ENCODE measurements at regions not wholly inside any gene's neighbourhood (a gene's known extent, or its start where the extent isn't known, plus 50 kb on each side); places are given as distances from the start of the nearest gene placed in this dataset.

DNA sequence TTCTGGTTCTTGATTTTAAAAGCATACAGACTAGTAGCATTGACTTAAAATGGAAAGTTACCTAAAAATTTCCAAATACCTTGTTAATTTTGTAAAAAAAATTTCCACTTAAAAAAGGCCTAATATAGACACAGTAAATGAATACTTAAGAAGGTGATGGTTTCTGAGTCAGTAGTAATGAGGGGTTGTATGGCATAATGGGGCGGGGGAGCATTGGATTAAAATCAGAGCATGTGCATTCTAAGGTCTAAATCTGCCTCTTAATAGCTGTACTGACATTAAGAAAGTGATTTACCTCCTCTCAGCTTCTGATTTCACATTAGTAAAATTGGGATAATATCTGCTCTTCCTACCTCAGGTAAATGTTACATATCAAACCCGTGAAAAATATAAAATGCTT, 446.5 kb downstream of the AASDHPPT start:
- Histone ChIP-seq H3K79me1 (ENCODE audit: insufficient read depth, low read depth, low read length, poor library complexity, severe bottlenecking) (no peaks in the 10 kb centered on the region), H3K27me3 (ENCODE audit: insufficient read depth, low read length) (no peaks in the 10 kb centered on the region), H3K27ac (ENCODE audit: insufficient read length, low read depth, low read length) (no peak overlapping the region), H3K14ac (ENCODE audit: insufficient read depth, low read length) (no peak overlapping the region), H4K8ac (replicated peaks; ENCODE audit: insufficient read length, low read depth, low read length) (no peak overlapping the region), H4K5ac (ENCODE audit: insufficient read length, low read depth, low read length) (no peak overlapping the region), H3K4me1 (ENCODE audit: insufficient read depth, low read length) (no peaks in the 10 kb centered on the region), H3K4ac (ENCODE audit: low read depth, low read length) (no peak overlapping the region), H3K18ac (ENCODE audit: insufficient read length, low read depth, low read length) (no peak overlapping the region), H2BK12ac (ENCODE audit: insufficient read length, low read depth, low read length) (no peak overlapping the region), H3K79me2 (ENCODE audit: insufficient read depth, low read length) (no peaks in the 10 kb centered on the region), H3T11ph (ENCODE audit: low read length) (no peak overlapping the region), H2BK5ac (ENCODE audit: insufficient read length, low read length) (no peak overlapping the region), H3K4me2 (ENCODE audit: insufficient read depth, insufficient read length, low read length) (no peak overlapping the region), H3K23ac (ENCODE audit: insufficient read length, low read depth, low read length) (no peak overlapping the region), H2AFZ (ENCODE audit: low read length) (no peak overlapping the region), H3K9ac (ENCODE audit: extremely low read depth, insufficient read length, low read length) (no peak overlapping the region), H3K23me2 (ENCODE audit: insufficient read length, low read depth, low read length, poor library complexity, severe bottlenecking) (no peaks in the 10 kb centered on the region), H3K9me3 (ENCODE audit: control insufficient read depth, low read depth, low read length) (no peaks in the 10 kb centered on the region), H2BK120ac (ENCODE audit: low read depth, low read length, poor library complexity, severe bottlenecking) (no peak overlapping the region), H4K20me1 (ENCODE audit: control insufficient read depth, insufficient read depth, insufficient read length) (no peaks in the 10 kb centered on the region), H2BK15ac (ENCODE audit: low read depth, low read length) (no peak overlapping the region), H3K56ac (ENCODE audit: insufficient read length, low read depth, low read length) (no peak overlapping the region), H4K91ac (ENCODE audit: insufficient read length, low read depth, low read length) (no peak overlapping the region), H2BK20ac (ENCODE audit: low read depth, low read length, poor library complexity, severe bottlenecking) (no peak overlapping the region), H2AK5ac (ENCODE audit: insufficient read length, low read length) (no peak overlapping the region)
- TF ChIP-seq, protein P1, sequence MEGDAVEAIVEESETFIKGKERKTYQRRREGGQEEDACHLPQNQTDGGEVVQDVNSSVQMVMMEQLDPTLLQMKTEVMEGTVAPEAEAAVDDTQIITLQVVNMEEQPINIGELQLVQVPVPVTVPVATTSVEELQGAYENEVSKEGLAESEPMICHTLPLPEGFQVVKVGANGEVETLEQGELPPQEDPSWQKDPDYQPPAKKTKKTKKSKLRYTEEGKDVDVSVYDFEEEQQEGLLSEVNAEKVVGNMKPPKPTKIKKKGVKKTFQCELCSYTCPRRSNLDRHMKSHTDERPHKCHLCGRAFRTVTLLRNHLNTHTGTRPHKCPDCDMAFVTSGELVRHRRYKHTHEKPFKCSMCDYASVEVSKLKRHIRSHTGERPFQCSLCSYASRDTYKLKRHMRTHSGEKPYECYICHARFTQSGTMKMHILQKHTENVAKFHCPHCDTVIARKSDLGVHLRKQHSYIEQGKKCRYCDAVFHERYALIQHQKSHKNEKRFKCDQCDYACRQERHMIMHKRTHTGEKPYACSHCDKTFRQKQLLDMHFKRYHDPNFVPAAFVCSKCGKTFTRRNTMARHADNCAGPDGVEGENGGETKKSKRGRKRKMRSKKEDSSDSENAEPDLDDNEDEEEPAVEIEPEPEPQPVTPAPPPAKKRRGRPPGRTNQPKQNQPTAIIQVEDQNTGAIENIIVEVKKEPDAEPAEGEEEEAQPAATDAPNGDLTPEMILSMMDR (conservative IDR thresholded peaks at IDR 0.05): no peak
- Mint-ChIP-seq H3K4me1 (peaks cover 0 to 6% of the 10 kb centered on the region in 2 experiments; a peak in 2 of 4 replicates), H3K36me3 (ENCODE audit: insufficient read depth in 1 of 3, low read depth in 3 of 3) (no peaks in the 10 kb centered on the region), H3K9me3 (no peaks in the 10 kb centered on the region; a peak in 2 of 5 replicates), H3K27me3 (ENCODE audit: low read depth) (no peaks in the 10 kb centered on the region), H3K27ac (no peak overlapping the region), H3K4me3 (no peak overlapping the region)
- no peak for DNase-seq
- WGBS (ENCODE audit: extremely low coverage, insufficient read length, low lambda C conversion rate): no CpG with 5 or more reads among the region's 2 CpGs

Data from H9 (cell line).